Erythroblast (primary cell): ENCODE measurements at regions not wholly inside any gene's neighbourhood (a gene's known extent, or its start where the extent isn't known, plus 50 kb on each side); places are given as distances from the start of the nearest gene placed in this dataset.

ENCODE experiments used
- GATA1 ChIP-seq: IDR thresholded peaks from 2 replicates; pipeline ENCODE4 v1.6.1; 2011; ENCODE audit warnings: low read depth, mild to moderate bottlenecking, control low read depth, low read length, moderate library complexity
- POLR2A ChIP-seq: IDR thresholded peaks from 2 replicates; pipeline ENCODE4 v1.6.1; 2011; ENCODE audit warnings: mild to moderate bottlenecking, low read length

DNA sequence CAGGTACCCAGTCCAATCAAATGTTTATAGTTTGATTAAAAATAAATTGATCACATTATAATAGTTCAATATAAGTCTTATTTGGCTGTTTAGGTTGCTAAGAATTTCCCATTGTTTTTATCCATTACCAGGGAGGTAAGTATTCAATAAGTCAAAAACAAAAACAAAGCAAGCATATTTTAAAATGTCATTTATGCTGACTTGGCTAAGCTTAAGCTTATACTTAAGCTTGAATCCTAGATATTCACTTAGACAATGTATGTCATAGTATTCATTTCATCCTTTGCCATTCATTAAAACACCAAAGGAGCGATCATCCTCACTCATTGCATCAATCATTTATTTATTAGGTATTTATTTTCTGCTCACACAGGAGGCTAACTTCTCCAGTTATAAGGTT is 144.9 kb downstream of the PRL start:
- TF ChIP-seq POLR2A (no peak), GATA1 (no peak)
